GM12873 (cell line): ENCODE measurements at regions not wholly inside any gene's neighbourhood (a gene's known extent, or its start where the extent isn't known, plus 50 kb on each side); places are given as distances from the start of the nearest gene placed in this dataset.

Experiments
- TF ChIP-seq, protein P1 (sequence below): IDR thresholded peaks from 2 replicates; pipeline ENCODE4 v1.5.1; 2012; ENCODE audit warnings: low read depth, mild to moderate bottlenecking, moderate library complexity, low read length, control low read depth; ENCODE audit not compliant: insufficient read depth; ENCODE audit errors: missing control alignments

DNA sequence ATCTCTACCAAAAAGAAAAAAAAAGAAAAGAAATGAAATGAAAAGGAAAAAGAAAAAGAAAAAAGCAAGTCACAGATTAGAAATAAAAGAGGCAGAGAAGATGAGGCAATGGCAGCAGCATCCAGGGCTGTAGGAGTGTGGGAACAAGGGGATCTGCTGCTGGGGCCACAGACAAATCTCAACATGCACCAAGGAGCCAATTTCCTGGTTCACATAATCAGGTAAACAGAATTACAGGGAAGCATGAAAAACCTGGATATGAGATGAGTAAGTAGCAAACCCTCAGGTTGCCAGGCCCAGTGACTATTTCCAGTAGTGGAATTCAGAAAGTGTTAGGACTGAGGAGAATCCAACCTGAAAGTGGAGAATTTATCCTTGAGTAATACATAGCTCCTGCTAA lies 77.4 kb upstream of the ARHGAP28 start:
- TF ChIP-seq, protein P1, sequence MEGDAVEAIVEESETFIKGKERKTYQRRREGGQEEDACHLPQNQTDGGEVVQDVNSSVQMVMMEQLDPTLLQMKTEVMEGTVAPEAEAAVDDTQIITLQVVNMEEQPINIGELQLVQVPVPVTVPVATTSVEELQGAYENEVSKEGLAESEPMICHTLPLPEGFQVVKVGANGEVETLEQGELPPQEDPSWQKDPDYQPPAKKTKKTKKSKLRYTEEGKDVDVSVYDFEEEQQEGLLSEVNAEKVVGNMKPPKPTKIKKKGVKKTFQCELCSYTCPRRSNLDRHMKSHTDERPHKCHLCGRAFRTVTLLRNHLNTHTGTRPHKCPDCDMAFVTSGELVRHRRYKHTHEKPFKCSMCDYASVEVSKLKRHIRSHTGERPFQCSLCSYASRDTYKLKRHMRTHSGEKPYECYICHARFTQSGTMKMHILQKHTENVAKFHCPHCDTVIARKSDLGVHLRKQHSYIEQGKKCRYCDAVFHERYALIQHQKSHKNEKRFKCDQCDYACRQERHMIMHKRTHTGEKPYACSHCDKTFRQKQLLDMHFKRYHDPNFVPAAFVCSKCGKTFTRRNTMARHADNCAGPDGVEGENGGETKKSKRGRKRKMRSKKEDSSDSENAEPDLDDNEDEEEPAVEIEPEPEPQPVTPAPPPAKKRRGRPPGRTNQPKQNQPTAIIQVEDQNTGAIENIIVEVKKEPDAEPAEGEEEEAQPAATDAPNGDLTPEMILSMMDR: no peak

DNA sequence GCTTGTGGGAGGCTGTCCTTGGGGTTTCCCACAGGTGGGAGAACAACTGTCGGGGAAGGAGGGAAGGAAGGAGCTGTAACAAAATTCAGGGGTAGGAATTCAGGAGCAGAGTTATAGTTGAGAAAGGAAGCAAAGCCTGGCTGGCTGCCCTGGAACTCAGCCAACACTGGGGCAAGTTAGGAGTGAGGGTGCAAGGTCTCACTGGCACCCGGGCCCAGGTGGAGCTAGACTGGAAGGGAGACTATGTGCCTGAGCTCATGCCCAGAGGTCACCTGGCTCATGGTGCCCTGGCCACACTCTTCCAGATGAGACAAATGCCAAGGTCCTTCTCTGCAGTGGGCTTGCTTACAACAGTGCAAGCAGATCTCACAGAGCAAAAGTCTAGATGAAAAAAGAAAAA lies 75.6 kb upstream of the ARHGAP28 start:
- TF ChIP-seq, protein P1: no peak

DNA sequence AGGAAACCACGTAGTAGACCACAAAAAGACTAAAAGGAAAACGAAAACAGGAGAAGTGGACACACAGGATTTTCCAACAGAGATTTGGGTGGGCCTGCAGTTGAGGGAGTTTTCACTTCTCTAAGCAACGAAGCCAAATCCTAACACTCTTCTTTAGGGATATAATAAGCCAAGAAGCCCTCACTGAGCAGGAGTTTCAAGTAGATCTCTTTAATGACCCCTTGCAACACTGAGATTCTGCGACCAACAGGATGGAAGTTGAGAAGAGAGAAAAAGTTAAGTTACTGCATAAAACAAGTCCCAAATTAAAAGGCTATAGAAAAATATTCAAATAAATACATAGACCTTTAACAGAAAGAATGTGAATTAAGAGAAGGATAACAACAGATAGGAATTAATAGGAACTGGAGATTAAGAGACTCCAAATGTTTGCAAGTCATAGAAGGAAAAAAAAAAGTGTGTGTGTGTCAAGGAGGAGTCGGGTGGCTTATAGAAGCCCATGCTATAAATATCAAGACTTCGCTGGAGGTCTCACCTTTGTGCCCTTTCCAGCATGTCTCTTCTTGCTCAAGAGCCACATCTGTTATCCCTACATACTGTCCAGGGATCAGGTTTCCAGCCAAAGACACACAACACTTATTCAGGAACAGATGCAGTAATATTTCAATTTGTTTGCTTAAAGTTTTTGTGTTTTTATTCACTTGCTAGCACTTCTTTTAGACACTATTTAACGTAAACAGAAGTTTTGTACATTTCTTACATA lies 69.4 kb upstream of the ARHGAP28 start:
- TF ChIP-seq, protein P1: no peak

DNA sequence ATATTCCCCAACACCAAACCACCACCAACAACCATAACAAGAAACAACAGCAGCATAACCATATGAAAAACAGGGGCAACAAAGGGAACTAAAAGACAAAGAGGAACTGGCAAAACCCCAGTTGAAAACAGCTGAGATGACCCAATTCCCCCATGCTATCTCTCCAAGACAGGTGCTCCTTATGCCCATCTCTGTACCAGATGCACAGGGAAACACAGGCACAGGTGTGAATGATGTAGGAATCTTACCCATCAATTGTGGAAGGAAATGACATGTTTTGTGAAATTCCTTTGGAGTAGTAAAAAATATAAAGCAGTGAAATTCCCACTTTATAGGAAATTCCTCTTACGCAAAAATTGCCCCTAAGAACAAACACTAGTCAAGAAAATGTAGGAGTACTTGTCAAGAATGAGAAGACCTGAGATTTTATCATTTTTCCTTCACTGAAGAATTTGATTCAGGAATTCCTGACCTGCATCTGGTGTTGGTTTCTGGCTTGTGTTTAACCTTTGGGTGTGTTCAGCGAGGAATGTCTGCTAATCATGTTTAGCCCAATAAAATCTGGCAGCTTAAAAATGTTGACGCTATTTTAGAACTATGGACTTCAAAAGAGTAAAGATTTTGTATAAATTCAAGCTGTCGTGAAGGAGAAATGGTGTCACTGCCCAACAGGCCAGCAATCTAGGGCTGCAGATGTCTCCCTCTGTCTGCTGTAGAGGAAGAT lies 67.7 kb upstream of the ARHGAP28 start:
- TF ChIP-seq, protein P1: no peak

DNA sequence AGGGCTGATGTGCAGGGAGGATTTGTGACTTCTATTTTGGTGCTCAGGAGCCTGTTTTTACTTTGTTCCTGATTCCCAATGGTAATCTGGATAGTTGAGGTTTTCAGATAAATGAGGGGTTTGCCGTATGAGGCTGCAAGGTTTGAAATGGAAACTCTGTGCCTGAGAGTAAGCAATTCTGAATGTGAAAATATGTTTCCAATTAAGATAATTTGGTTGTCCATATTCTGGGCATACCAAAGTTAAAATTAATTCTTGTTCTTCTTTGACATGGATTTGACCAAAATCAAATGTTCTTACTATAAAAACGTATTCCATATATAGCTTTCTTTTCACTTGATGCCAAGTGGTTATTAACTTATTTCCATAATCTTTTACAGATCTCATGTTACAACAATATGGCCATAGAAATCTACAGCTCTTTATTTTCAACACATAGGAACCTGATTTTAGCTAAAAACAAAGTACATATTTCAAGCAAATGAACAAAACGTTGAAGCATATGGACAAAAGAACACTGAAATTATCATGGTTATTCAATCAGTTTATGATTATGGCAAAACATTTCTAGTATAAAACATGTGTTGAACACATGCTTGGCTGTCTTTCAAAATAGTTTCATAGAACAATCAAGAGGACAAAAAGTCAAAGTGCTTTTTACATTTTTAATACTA lies 63.4 kb upstream of the ARHGAP28 start:
- TF ChIP-seq, protein P1: no peak

DNA sequence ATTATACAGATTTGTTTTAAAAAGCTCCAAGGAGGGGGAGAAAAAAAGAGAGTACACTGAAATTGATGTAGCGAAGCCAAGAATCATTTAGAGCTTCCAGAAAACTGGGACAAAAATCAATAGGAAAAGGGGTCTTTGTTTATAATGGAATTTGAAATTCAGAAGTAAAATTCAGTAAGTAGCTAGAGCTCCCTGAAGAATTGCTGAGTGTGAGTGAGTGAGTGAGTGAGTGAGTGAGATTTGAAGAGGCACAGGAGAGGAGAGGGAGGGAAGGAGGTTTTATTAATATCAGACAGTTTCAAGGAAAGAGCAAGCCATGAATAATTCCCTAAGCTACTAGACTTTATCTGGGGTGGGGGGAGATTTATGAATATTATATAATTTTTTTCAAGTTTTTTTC lies 60.7 kb upstream of the ARHGAP28 start:
- TF ChIP-seq, protein P1: no peak

DNA sequence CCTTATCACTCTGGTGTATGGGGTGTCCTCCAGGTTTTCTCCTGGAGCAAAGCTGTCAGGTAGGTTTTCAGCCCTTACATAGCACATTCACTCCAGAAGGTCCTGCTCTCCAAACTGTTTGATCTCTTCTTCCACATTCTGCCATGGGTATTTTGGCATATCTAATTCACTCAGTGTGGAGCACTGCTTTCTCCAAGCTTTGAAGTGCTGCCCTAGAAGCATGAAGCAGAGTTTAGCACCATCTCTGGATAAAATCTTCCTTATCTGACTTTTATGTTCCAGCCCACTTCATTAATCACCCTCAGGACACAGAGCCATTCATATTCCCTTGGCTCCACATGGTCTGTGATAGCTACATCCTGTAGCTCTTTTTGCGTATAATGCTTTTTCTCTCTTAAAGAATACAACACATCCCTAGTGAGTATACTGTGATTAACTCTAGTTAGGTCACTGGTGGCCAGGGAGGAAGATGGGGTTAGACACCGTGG lies 56.7 kb upstream of the ARHGAP28 start:
- TF ChIP-seq, protein P1: no peak
